GM19452 (cell line): ENCODE measurements at regions not wholly inside any gene's neighbourhood (a gene's known extent, or its start where the extent isn't known, plus 50 kb on each side); places are given as distances from the start of the nearest gene placed in this dataset.
"Not testable (repeated sequence)": the region's sequence is repeated elsewhere in the genome, so short reads cannot be mapped to it uniquely, and the experiment has no call there.

ENCODE experiments used
- ATAC-seq: cut with Tn5 transposase; IDR thresholded peaks from one replicate; pipeline ENCODE4 v1.9.1; 2021; ENCODE audit not compliant: unreplicated experiment

GRCh38 chr1:232364654-232365382, 265.1 kb downstream of the SIPA1L2 start:
- ATAC-seq, result no peak

GRCh38 chr1:232363008-232363407, 266.9 kb downstream of the SIPA1L2 start:
- ATAC-seq, result no peak

GRCh38 chr1:232357416-232357815, 272.5 kb downstream of the SIPA1L2 start:
- no peak for ATAC-seq

DNA sequence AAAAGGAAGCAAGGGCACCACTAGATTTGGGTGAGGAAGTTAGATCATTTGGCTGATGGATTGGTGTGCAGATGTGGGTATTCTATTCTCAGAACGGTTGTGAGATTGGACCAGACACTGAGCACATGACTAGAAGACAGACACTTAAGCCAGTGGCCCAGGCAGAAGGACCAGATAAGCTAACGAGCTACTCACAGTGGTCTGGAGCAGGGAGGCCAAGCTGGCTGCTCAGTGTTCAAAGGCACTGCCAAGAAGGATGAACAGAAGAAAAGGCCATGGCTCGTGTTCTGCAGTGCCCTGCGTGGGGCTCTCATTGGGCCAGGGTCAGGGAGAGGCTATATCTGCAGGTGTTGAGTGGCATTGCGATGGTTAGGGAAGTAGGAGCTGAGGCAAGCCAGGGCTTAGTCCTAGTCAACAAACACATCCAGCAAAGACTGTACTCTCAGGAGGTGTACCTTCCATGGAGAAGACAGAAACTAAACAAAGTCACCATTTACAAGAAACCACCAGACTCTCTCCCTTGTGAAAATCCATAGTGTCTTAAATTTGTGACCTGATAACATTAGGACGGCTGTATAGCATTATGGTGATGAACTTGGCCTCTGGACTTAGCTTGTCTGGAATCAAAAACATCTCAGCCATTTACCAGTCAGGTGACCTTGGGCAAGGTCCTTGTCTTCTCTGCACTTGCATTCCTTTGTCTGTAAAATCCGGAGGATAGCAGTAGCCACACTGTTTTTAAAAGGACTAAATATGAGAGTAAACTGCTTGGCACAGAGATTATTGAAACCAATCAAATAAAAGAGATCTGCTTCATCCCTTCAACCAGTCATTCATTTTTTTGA, 274.5 kb downstream of the SIPA1L2 start:
- no peak for ATAC-seq

DNA sequence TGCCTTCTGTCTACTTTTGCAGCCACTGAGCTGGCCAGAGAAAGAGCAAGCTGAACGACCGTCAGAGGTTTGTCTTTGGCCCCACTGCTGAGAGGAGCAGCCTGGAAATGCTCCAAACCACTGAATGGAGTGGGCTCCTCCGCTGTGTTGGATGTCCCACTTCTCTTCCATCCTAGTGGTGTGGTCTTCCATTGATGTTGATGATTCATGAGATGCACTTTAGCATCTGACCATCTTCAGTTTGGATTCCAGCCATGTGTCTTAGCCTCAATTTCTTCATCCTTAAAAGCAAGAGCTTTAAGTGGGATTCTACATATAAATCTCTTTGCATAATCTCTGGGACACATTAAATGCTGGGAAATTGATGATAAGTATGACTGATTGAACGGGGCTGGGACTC, 276.9 kb downstream of the SIPA1L2 start:
- ATAC-seq, result no peak

- ATAC-seq, result no peak
These were observed 277.6 kb downstream of the SIPA1L2 start for GRCh38 chr1:232352366-232352765.

DNA sequence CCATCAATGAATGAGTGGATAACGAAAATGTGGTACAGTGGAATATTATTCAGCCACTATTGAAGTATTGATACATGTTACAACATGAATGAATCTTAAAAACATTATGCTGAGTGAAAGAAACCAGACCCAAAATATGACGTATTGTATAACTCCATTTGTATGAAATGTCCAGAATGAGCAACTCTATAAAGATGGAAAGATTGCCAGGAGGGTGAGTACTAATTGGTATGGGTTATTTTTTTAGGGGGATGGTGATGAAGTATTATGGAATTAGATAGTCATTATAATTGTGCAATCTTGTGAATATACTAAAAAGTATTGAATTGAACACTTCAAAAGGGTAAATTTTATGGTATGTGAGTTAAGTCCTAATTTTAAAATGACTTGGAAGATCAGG, 278.6 kb downstream of the SIPA1L2 start:
- ATAC-seq, result no peak

- no peak for ATAC-seq
These were observed 283.1 kb downstream of the SIPA1L2 start for GRCh38 chr1:232346844-232347243.

DNA sequence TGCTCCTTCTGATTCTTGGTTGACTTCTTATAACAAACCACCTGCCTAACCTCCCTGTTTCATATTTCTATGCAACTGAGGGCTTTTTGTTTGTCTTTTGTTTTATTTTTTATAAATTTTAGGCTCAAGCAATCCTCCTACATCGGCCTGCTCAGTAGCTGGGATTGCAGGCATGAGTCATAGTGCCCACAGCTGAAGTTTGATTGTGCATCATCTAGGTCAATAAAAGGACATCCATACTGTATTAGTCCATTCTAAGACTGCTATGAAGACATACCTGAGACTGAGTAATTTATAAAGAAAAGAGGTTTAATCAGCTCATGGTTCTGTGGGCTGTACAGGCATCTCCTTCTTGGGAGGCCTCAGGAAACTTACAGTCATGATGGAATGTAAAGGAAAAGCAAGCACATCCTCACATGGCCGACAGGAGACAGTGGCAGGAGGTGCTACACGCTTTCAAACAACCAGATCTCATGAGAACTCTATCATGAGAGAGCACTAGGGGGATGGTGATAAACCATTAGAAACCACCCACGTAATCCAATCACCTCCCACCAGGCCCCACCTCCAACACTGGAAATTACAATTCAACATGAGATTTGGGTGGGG, 285.0 kb downstream of the SIPA1L2 start:
- no peak for ATAC-seq

- ATAC-seq, result not testable (repeated sequence)
These were observed 285.7 kb downstream of the SIPA1L2 start for GRCh38 chr1:232344186-232344585.

DNA sequence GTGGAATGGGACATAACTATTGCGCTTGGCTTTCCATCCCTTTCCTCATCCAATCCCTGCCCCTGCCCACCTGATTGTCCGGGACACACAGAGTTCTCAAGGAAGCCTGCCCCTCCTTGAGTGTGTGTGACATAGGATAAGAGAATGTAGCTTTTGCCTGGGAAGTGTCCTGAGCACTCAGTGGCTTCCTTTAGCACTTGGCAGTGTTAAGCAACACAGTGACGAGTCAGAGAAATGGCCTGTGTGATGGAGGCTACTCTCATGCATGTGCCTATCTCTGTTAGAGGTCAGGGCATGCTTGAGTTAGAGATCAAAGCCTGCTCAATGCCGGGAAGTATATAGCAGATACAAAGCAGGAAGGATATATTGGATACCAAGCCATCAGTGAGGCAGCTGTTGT, 289.5 kb downstream of the SIPA1L2 start:
- ATAC-seq, result no peak

- ATAC-seq, result no peak
These were observed 290.9 kb downstream of the SIPA1L2 start for GRCh38 chr1:232339073-232339472.

GRCh38 chr1:232335741-232336293, 294.1 kb downstream of the SIPA1L2 start:
- no peak for ATAC-seq

GRCh38 chr1:232335261-232335660, 294.7 kb downstream of the SIPA1L2 start:
- no peak for ATAC-seq

- ATAC-seq, result no peak
These were observed 295.1 kb downstream of the SIPA1L2 start for GRCh38 chr1:232334811-232335210.

DNA sequence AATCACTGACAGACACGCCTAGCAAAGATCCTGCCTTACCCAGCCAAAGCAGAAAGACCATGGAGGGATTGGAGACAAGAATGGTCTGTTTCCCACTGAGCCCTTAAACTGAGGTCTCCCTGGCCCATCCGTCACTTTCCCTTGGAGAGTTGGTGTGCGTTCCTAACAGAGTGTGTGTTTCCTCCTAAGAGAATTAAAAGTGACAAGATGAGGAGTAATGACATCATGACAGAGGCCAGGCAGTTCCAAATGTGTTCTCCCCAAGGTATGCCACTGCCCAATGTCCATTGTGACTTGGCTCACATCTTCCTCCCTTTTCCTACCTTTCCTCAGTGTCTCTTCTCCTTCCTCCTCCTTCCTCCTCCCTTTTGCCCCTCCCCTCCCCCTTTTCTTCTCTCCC, 295.7 kb downstream of the SIPA1L2 start:
- ATAC-seq, result no peak

DNA sequence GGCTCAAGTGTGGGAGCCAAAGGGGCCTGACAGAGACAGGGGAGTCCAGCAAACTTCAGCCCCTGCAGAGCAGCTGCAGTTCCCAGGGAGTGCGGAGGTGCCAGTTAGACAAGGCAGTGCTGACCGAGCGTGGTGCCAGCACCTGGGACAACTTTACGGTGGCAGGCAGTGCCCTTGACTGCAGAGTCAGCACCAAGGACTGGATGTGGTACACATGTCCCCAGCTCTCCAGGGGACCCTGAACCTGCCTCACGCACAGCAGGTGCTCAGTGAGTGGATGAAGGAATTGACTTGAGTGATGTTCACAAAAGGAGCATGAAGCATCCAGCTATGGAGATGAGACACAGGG, 296.5 kb downstream of the SIPA1L2 start:
- no peak for ATAC-seq

DNA sequence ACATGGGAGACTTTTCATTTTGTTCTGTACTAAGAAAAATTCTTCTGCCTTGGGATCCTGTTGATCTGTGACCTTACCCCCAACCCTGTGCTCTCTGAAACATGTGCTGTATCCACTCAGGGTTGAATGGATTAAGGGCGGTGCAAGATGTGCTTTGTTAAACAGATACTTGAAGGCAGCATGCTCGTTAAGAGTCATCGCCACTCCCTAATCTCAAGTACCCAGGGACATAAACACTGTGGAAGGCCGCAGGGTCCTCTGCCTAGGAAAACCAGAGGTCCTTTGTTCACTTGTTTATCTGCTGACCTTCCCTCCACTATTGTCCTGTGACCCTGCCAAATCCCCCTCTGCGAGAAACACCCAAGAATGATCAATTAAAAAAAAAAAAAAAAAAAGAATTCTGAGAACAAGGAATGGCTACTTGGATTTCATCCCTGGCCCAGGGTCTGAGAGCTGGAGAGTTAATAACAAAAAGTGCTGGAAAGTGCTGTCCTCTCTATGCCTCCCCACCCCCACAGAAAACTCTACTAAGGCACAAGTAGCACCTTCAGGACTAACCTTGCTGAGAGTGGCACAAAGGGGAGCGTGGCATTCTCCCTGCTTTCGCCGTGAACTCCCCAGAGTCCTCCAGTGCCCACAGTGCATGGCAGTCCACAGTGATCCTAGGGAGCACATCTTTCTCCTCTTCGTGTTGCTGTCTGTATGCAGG, 297.1 kb downstream of the SIPA1L2 start:
- ATAC-seq, result not testable (repeated sequence)

DNA sequence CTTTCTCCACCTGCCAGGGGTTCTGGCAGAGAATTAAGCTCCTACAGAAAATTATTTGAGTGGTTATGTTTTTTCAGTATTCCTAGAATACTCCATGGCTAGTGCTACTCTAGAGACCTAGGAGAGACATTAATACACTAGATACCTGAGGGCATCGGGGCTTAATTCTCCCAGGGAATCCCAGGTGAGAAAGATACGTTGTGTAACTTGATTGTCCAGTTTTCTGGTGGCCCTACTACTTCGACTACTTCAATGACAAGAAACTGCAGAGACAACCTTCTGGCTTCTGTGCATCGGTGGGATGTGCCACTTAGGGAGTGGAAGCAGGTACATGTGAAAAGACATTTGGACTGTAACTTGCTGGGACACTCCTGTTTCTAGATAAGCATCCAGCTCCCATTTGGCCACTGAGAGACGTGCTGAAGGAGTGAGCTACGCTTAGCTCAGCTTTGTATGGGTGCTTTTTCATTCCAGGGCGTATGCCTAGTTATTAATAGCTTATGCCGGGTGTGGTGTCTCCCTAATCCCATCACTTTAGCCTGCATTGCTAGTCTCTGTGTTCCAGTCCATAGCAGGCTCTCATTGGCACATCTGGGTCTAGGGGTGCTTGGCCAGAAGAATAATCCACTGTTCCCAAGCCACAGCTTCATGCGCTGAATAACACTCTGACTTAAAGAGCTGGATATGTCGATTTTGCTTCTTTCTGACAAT, 300.7 kb downstream of the SIPA1L2 start:
- no peak for ATAC-seq

DNA sequence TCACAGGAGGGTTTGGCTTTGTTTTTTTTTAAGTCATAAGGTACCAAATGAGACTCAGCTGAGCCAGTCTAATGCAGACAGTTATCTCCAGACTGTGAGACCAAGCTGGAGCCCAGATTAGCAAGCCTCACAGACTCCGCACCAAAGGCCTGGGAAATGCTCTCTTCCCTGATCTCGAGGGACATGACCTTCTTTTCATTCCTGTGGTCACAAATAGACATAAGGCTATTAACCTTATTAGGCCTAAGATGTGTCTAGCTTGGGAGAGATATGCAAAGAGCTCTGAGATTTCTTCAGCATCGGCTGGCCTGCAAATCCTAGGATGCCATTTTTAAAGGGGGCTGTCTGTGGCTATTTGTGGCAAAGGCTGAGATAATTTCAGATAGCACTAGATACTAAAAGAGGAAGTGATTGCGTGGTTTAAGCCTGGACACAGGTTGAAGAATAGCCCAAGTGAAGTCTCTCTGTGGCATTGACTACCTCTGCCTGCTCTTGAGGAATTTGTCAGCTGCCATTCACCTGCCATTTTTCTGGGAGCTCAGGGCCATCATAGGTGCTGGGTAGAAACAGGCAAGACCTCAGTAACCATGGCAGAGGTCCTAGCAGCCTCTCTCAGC, 301.3 kb downstream of the SIPA1L2 start:
- ATAC-seq, result no peak
